Keratinocyte (primary cell): ENCODE measurements at regions not wholly inside any gene's neighbourhood (a gene's known extent, or its start where the extent isn't known, plus 50 kb on each side); places are given as distances from the start of the nearest gene placed in this dataset.

Experiments
- DNase-seq: peaks from one replicate; pipeline ENCODE4 v3.0.0-alpha.2; 2011; ENCODE audit warnings: low read depth, missing footprints, low spot score
- FAIRE-seq: peaks from 2 replicates; lab custom pipeline; 2011; peaks lifted over from hg19 to GRCh38; lab: Jason Lieb, UNC
- H2AFZ ChIP-seq: 2 replicates; pipeline ENCODE4 v1.6.0; 2012; ENCODE audit warnings: low read length, control low read depth, inconsistent platforms; ENCODE audit not compliant: control insufficient read depth
- H3K27ac ChIP-seq: 2 replicates; pipeline ENCODE4 v1.5.1; 2011; ENCODE audit warnings: low read length; ENCODE audit not compliant: control insufficient read depth, insufficient read depth
- H3K27me3 ChIP-seq: 3 replicates; pipeline ENCODE4 v1.6.0; 2011; ENCODE audit warnings: low read length; ENCODE audit not compliant: control insufficient read depth, insufficient read depth; ENCODE audit errors: extremely low read depth
- H3K36me3 ChIP-seq, 2 experiments: 2 replicates in 1 of 2; 3 replicates in 1 of 2; pipeline ENCODE4 v1.5.1; 2011; ENCODE audit warnings: low read length in 2 of 2, mild to moderate bottlenecking in 1 of 2; ENCODE audit not compliant: control insufficient read depth in 2 of 2, insufficient read depth in 2 of 2; ENCODE audit errors: extremely low read depth in 1 of 2
- H3K4me1 ChIP-seq: 3 replicates; pipeline ENCODE4 v1.5.1; 2011; ENCODE audit warnings: low read length; ENCODE audit not compliant: control insufficient read depth, insufficient read depth; ENCODE audit errors: extremely low read depth
- H3K4me2 ChIP-seq: 3 replicates; pipeline ENCODE4 v1.6.0; 2011; ENCODE audit warnings: low read depth, low read length; ENCODE audit not compliant: control insufficient read depth, insufficient read depth; ENCODE audit errors: extremely low read depth
- H3K4me3 ChIP-seq, 3 experiments: fragments of 200-600 bp in 1 of 3; sonication (generic) in 1 of 3; 2 replicates in 2 of 3; 3 replicates in 1 of 3; pipeline ENCODE4 v1.5.1; 2011 to 2016; ENCODE audit warnings: low read length in 3 of 3, mild to moderate bottlenecking in 3 of 3, control low read depth in 2 of 3, inconsistent platforms in 1 of 3, low read depth in 1 of 3, mixed read lengths in 1 of 3, mixed run types in 1 of 3, moderate library complexity in 1 of 3; ENCODE audit not compliant: control insufficient read depth in 2 of 3, insufficient read depth in 2 of 3; ENCODE audit errors: extremely low read depth in 1 of 3
- H3K79me2 ChIP-seq: 2 replicates; pipeline ENCODE4 v1.6.0; 2012; ENCODE audit warnings: low read length; ENCODE audit not compliant: control insufficient read depth, insufficient read depth
- H3K9ac ChIP-seq: 3 replicates; pipeline ENCODE4 v1.6.0; 2011; ENCODE audit warnings: low read length; ENCODE audit not compliant: control insufficient read depth, insufficient read depth; ENCODE audit errors: extremely low read depth
- H3K9me1 ChIP-seq: 3 replicates; pipeline ENCODE4 v1.6.0; 2011; ENCODE audit warnings: low read length; ENCODE audit not compliant: control insufficient read depth, insufficient read depth; ENCODE audit errors: extremely low read depth
- H3K9me3 ChIP-seq: 2 replicates; pipeline ENCODE4 v1.5.1; 2012; ENCODE audit warnings: low read depth, low read length; ENCODE audit not compliant: control insufficient read depth
- H4K20me1 ChIP-seq: 3 replicates; pipeline ENCODE4 v1.6.0; 2011; ENCODE audit warnings: low read length; ENCODE audit not compliant: control insufficient read depth, insufficient read depth; ENCODE audit errors: extremely low read depth
- CTCF ChIP-seq, 3 experiments: IDR thresholded peaks in 1 of 3; conservative IDR thresholded peaks in 1 of 3; optimal IDR thresholded peaks in 1 of 3; 2 replicates in 2 of 3; 3 replicates in 1 of 3; pipeline versions ENCODE3 to v1.5.1; 2011; ENCODE audit warnings: low read length in 3 of 3, mild to moderate bottlenecking in 3 of 3, moderate library complexity in 2 of 3, control low read depth in 1 of 3, inconsistent platforms in 1 of 3; ENCODE audit not compliant: insufficient read depth in 2 of 3; ENCODE audit errors: extremely low read depth in 1 of 3
- EZH2 ChIP-seq: IDR thresholded peaks from one replicate; pipeline ENCODE4 v1.6.1; 2012; ENCODE audit warnings: inconsistent platforms, mild to moderate bottlenecking, low read length, moderate library complexity
- dilution Hi-C: fragments of 300-500 bp; cut with MboI; formaldehyde crosslinking; loops from one replicate; pipeline ENCODE4 v1.7.0; 2020; ENCODE audit warnings: low sequenced_read_pairs; ENCODE audit not compliant: extremely low pct_ligation_motif_present

- Histone ChIP-seq H4K20me1 (no peaks in the 10 kb centered on the region), H2AFZ (no peak overlapping the region), H3K9me1 (no peaks in the 10 kb centered on the region), H3K36me3 (no peaks in the 10 kb centered on the region), H3K4me3 (no peak overlapping the region), H3K9ac (no peak overlapping the region), H3K27me3 (no peaks in the 10 kb centered on the region), H3K27ac (no peak overlapping the region), H3K4me1 (peaks cover 7% of the 10 kb centered on the region), H3K79me2 (no peaks in the 10 kb centered on the region), H3K4me2 (no peak overlapping the region), H3K9me3 (no peaks in the 10 kb centered on the region)
- DNase-seq (no peak), FAIRE-seq (no peak)
- TF ChIP-seq EZH2 (no peak), CTCF (optimal IDR thresholded peaks at IDR 0.05 in 1 of 3, IDR thresholded peaks at IDR 0.05 in 1 of 3, conservative IDR thresholded peaks at IDR 0.05 in 1 of 3; ENCODE audit: extremely low read depth in 1 of 3, insufficient read depth in 2 of 3, low read length in 3 of 3) (no peak)
- dilution Hi-C loops: no loop called here
These were observed 488.4 kb downstream of the ENC1 start for GRCh38 chr5:74152136-74152535.

DNA sequence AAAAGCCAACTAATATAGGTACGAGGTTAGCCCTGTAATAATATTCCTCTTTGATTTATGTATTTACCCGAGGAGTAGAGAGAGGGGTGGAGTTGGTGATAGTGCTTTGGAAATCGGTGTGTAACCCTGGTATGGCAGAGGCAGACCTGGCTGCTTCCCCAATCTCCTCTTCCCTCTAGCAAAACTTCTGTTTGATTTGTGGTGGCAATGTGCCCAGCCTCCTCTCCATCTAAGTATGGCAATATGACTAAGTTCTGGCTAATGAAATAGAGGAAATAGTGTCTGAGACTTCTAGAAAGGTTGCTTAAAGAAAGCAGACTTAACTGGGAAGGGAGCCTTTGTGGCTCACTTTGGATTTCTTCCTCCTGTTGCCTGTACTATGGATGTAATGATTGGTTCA lies 491.1 kb downstream of the ENC1 start:
- Histone ChIP-seq H3K9ac (no peak overlapping the region), H3K27ac (no peak overlapping the region), H3K27me3 (no peaks in the 10 kb centered on the region), H2AFZ (peak overlapping the region; percentile 24), H3K4me3 (no peak overlapping the region), H3K36me3 (no peaks in the 10 kb centered on the region), H3K9me3 (no peaks in the 10 kb centered on the region), H3K4me2 (peak overlapping the region; percentile 20), H3K9me1 (no peaks in the 10 kb centered on the region), H4K20me1 (no peaks in the 10 kb centered on the region), H3K4me1 (peaks cover 7% of the 10 kb centered on the region), H3K79me2 (no peaks in the 10 kb centered on the region)
- FAIRE-seq (peak; percentile 92), DNase-seq (peak; percentile 21)
- TF ChIP-seq EZH2 (no peak), CTCF (optimal IDR thresholded peaks at IDR 0.05 in 1 of 3, IDR thresholded peaks at IDR 0.05 in 1 of 3, conservative IDR thresholded peaks at IDR 0.05 in 1 of 3; ENCODE audit: extremely low read depth in 1 of 3, insufficient read depth in 2 of 3, low read length in 3 of 3) (no peak)
- dilution Hi-C loops: no loop called here
